GM12873 (cell line): ENCODE measurements at regions not wholly inside any gene's neighbourhood (a gene's known extent, or its start where the extent isn't known, plus 50 kb on each side); places are given as distances from the start of the nearest gene placed in this dataset.

Experiments used
- TF ChIP-seq, protein P1 (sequence below): IDR thresholded peaks from 2 replicates; pipeline ENCODE4 v1.5.1; 2012; ENCODE audit warnings: low read depth, mild to moderate bottlenecking, moderate library complexity, low read length, control low read depth; ENCODE audit not compliant: insufficient read depth; ENCODE audit errors: missing control alignments

- TF ChIP-seq, protein P1, sequence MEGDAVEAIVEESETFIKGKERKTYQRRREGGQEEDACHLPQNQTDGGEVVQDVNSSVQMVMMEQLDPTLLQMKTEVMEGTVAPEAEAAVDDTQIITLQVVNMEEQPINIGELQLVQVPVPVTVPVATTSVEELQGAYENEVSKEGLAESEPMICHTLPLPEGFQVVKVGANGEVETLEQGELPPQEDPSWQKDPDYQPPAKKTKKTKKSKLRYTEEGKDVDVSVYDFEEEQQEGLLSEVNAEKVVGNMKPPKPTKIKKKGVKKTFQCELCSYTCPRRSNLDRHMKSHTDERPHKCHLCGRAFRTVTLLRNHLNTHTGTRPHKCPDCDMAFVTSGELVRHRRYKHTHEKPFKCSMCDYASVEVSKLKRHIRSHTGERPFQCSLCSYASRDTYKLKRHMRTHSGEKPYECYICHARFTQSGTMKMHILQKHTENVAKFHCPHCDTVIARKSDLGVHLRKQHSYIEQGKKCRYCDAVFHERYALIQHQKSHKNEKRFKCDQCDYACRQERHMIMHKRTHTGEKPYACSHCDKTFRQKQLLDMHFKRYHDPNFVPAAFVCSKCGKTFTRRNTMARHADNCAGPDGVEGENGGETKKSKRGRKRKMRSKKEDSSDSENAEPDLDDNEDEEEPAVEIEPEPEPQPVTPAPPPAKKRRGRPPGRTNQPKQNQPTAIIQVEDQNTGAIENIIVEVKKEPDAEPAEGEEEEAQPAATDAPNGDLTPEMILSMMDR, result no peak
These were observed 87.1 kb upstream of the FOXN3 start for GRCh38 chr14:89504091-89504490.

- TF ChIP-seq, protein P1, result no peak
These were observed 86.5 kb upstream of the FOXN3 start for GRCh38 chr14:89503431-89503996.

- TF ChIP-seq, protein P1, result no peak
These were observed 85.9 kb upstream of the FOXN3 start for GRCh38 chr14:89502966-89503365.

DNA sequence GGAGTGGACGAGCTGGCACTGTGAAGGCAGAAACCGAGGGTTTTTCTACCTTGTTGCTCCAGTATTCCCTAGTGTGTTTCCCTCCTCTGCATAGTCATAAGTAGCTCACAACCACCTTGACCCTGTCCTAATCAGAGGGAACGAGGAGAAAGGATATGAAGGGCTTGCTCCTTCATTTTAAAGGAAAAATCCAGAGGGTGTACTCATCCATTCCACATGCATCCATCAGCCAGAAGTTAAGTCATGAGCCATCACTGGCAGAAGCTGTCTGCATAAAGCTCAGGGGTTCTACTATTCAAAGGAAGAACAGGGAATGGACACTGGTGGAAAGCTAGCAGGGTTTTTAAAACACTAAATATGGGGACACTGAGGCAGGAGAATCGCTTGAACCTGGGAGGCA lies 84.3 kb upstream of the FOXN3 start:
- TF ChIP-seq, protein P1, result no peak

GRCh38 chr14:89500303-89500702 lies 83.3 kb upstream of the FOXN3 start:
- TF ChIP-seq, protein P1, result no peak

DNA sequence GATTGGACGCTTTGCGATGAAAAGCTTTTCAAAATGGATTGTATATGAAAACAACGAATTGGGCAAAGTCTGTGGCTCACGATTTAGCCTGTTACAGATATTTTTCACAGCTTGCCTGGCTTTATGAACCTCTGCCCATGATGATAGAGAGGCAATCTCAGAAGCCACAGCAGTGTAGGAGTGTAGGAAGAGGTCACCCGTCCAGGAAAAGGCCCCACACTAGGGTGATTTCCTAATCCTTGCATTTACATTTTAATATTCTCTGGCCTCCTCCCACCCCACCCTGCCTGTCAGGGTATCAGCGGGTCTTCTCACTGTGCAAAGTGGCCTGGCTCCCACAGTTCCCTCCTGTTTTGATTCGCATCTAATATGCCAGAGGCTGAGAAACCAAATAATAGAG lies 81.8 kb upstream of the FOXN3 start:
- TF ChIP-seq, protein P1, result no peak

DNA sequence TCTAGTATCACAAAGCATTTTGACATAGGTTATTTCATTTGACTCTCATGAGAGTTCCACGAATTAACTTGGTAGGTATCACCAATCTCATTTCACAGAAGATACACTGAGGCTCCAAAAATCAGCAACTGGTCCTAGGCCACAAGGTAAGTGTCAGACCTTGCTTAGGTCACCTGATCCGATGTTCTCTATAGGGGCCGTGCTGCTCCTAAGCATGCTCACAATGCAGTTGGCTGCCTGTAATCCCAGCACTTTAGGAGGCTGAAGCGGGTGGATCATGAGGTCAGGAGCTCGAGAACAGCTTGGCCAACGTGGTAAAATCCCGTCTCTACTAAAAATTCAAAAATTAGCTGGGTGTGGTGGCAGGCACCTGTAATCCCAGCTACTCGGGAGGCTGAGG lies 78.7 kb upstream of the FOXN3 start:
- TF ChIP-seq, protein P1, result no peak
